ENCODE measurements at regions not wholly inside any gene's neighbourhood (a gene's known extent, or its start where the extent isn't known, plus 50 kb on each side); places are given as distances from the start of the nearest gene placed in this dataset.

GRCh38 chr15:101559952-101560351 is 70.4 kb upstream of the PCSK6 start:
- TF ChIP-seq CTCF (IDR thresholded peaks at IDR 0.05) (no peak), POLR2A (IDR thresholded peaks at IDR 0.05) (no peak)

Measured in esophagus squamous epithelium (tissue), 4 donors.